ENCODE measurements at regions not wholly inside any gene's neighbourhood (a gene's known extent, or its start where the extent isn't known, plus 50 kb on each side); places are given as distances from the start of the nearest gene placed in this dataset.

DNA sequence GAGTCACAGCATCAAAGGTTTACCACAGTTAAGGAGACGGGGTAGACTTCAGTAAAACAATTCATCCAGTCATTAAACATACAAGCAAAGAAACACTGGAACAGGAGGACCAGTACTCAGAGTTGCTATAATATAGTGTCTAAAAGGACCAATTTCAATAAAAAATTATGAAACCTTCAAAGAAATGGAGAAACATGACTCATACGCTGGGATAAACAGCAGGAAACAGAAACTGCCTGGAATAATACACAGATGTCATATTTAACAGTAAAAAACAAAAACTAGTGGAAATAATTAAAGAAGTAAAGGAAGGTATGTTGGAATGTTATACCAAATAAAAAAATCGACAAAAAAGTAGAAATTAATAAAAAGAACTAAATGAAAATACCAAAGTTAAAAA lies 1075.9 kb downstream of the NR2F1-AS1 start:
- Histone ChIP-seq H4K20me1 (replicated peaks; ENCODE audit: control insufficient read depth, extremely low read depth, insufficient read depth, low read length) (no peaks in the 10 kb centered on the region), H3K9me3 (replicated peaks; ENCODE audit: control insufficient read depth, insufficient read depth, low read length) (no peaks in the 10 kb centered on the region), H3K27ac (ENCODE audit: insufficient read depth, low read depth, low read length) (peak overlapping the region; percentile 62), H3K27me3 (ENCODE audit: control insufficient read depth in 2 of 2, insufficient read depth in 2 of 2, low read length in 2 of 2) (no peaks in the 10 kb centered on the region), H3K4me2 (ENCODE audit: insufficient read depth, low read length) (peak overlapping the region; percentile 74), H3K9ac (replicated peaks; ENCODE audit: extremely low read depth, insufficient read depth, low read length) (no peak overlapping the region), H3K4me1 (ENCODE audit: control insufficient read depth, extremely low read depth, insufficient read depth, low read length) (peaks cover 19% of the 10 kb centered on the region), H3K9me1 (replicated peaks; ENCODE audit: control insufficient read depth, extremely low read depth, insufficient read depth, low read length) (no peaks in the 10 kb centered on the region), H3K79me2 (ENCODE audit: control insufficient read depth, insufficient read depth, low read length) (no peaks in the 10 kb centered on the region), H2AFZ (ENCODE audit: low read depth, low read length) (peak overlapping the region; percentile 54), H3K4me3 (replicated peaks in 1 of 3; ENCODE audit: insufficient read depth in 1 of 3, low read depth in 1 of 3, low read length in 3 of 3) (no peak overlapping the region), H3K36me3 (ENCODE audit: control insufficient read depth in 2 of 2, extremely low read depth in 1 of 2, insufficient read depth in 2 of 2, low read length in 2 of 2) (no peaks in the 10 kb centered on the region)
- peak; percentile 79 for FAIRE-seq
- DNase-seq (ENCODE audit: low read depth, low spot score), result peak; percentile 87
- no TSS peak for BruUV-seq (replicated peaks)
- CTCF ChIA-PET, result interaction anchor here (2.2 kb wide), 1 partner anchor 13 kb away, joined by 15 read pairs; no protein-coding TSS in a partner anchor
- intact Hi-C loops (cut with micrococcal nuclease), result no loop called here
- POLR2A ChIA-PET, result no interaction called here
- TF ChIP-seq MAX (IDR thresholded peaks at IDR 0.05; ENCODE audit: insufficient read depth, insufficient read length) (no peak), FOS (IDR thresholded peaks at IDR 0.05; ENCODE audit: borderline replicate concordance, insufficient read depth, low read length) (peak; percentile 66), MYC (IDR thresholded peaks at IDR 0.05; ENCODE audit: low read depth, low read length) (no peak), GATA2 (IDR thresholded peaks at IDR 0.05; ENCODE audit: insufficient read depth, insufficient read length, low read depth, low read length) (no peak), EZH2 (IDR thresholded peaks at IDR 0.05; ENCODE audit: borderline replicate concordance, low read depth, low read length, severe bottlenecking) (no peak), POLR2A (IDR thresholded peaks at IDR 0.05; ENCODE audit: low read depth, low read length) (no peak), POLR2AphosphoS5 (IDR thresholded peaks at IDR 0.05; ENCODE audit: insufficient read depth, low read depth, low read length) (no peak), JUN (IDR thresholded peaks at IDR 0.05; ENCODE audit: borderline replicate concordance, insufficient read depth, insufficient read length, low read depth) (peak; percentile 84), CTCF (IDR thresholded peaks at IDR 0.05; ENCODE audit: extremely low read depth in 1 of 2, insufficient read depth in 1 of 2, low read depth in 1 of 2, low read length in 2 of 2) (no peak)
- dilution Hi-C loops (cut with MboI; ENCODE audit: extremely low pct_ligation_motif_present, low sequenced_read_pairs), result no loop called here

Data from endothelial cell of umbilical vein (primary cell).